ENCODE measurements at regions not wholly inside any gene's neighbourhood (a gene's known extent, or its start where the extent isn't known, plus 50 kb on each side); places are given as distances from the start of the nearest gene placed in this dataset.
"Not testable (repeated sequence)": the region's sequence is repeated elsewhere in the genome, so short reads cannot be mapped to it uniquely, and the experiment has no call there.

DNA sequence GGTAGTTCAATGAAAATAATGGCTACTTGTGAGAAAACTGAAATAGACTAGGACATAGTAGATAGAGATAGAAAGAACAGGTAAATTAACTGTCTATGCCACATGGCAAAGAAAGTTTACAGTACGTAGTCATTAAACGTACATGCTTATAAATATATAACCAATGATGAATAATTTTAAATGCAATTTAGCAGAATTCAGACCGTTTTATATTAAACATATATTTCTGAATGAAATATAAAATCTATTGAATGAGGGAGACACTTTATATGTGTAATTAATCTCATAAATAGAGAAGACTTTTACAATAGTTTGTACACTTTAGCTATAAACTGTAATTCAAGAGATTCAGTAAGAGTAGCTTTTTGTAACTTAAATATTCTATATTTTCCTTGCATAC, 124.4 kb upstream of the VPREB1 start:
- no peak for DNase-seq
- H3K27ac ChIP-seq, result no peak overlapping the region
- H3K4me1 ChIP-seq, result no peaks in the 10 kb centered on the region
- TF ChIP-seq, protein P1, sequence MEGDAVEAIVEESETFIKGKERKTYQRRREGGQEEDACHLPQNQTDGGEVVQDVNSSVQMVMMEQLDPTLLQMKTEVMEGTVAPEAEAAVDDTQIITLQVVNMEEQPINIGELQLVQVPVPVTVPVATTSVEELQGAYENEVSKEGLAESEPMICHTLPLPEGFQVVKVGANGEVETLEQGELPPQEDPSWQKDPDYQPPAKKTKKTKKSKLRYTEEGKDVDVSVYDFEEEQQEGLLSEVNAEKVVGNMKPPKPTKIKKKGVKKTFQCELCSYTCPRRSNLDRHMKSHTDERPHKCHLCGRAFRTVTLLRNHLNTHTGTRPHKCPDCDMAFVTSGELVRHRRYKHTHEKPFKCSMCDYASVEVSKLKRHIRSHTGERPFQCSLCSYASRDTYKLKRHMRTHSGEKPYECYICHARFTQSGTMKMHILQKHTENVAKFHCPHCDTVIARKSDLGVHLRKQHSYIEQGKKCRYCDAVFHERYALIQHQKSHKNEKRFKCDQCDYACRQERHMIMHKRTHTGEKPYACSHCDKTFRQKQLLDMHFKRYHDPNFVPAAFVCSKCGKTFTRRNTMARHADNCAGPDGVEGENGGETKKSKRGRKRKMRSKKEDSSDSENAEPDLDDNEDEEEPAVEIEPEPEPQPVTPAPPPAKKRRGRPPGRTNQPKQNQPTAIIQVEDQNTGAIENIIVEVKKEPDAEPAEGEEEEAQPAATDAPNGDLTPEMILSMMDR (IDR thresholded peaks at IDR 0.05), result no peak
- TF ChIP-seq POLR2A (IDR thresholded peaks at IDR 0.05), result no peak
- H3K36me3 ChIP-seq, result no peaks in the 10 kb centered on the region
- WGBS, 2 donors, result 77 to 87% methylated on average over 3 of the region's 3 CpGs
- intact Hi-C loops (cut with DNase I), result no loop called here
- no peaks in the 10 kb centered on the region for H3K9me3 ChIP-seq
- peaks cover 0 to 58% (median 0%) of the 10 kb centered on the region in 4 donors for H3K27me3 ChIP-seq
- H3K4me3 ChIP-seq, result no peak overlapping the region

DNA sequence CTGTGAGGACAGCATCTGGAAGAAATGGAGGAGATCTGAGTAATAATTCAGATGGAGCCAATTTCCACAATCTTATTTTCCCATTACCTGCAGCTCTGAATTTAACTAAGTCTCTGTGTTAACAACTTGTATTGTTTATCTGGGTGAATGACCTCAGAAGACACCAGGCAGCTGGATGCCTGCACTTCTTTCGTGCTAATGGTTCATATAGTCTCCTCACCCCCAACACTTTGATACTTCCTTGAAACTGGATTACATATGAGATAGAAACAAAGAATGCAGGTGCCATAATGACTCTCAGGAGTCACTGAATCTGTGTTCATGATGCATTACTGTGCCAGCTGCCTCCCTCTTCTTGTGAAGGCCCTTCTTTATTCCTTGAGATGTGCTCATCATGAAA, 125.6 kb upstream of the VPREB1 start:
- Histone ChIP-seq H3K27me3 (peaks cover 0 to 47% (median 0%) of the 10 kb centered on the region in 4 donors), H3K36me3 (no peaks in the 10 kb centered on the region), H3K27ac (no peak overlapping the region), H3K4me1 (no peaks in the 10 kb centered on the region), H3K9me3 (no peaks in the 10 kb centered on the region), H3K4me3 (no peak overlapping the region)
- intact Hi-C loops (cut with DNase I), result no loop called here
- WGBS, 2 donors, result 59 to 89% methylated on average over 1 of the region's 1 CpG
- DNase-seq, result no peak
- no peak for TF ChIP-seq POLR2A (IDR thresholded peaks at IDR 0.05)
- TF ChIP-seq, protein P1 (IDR thresholded peaks at IDR 0.05), result no peak

DNA sequence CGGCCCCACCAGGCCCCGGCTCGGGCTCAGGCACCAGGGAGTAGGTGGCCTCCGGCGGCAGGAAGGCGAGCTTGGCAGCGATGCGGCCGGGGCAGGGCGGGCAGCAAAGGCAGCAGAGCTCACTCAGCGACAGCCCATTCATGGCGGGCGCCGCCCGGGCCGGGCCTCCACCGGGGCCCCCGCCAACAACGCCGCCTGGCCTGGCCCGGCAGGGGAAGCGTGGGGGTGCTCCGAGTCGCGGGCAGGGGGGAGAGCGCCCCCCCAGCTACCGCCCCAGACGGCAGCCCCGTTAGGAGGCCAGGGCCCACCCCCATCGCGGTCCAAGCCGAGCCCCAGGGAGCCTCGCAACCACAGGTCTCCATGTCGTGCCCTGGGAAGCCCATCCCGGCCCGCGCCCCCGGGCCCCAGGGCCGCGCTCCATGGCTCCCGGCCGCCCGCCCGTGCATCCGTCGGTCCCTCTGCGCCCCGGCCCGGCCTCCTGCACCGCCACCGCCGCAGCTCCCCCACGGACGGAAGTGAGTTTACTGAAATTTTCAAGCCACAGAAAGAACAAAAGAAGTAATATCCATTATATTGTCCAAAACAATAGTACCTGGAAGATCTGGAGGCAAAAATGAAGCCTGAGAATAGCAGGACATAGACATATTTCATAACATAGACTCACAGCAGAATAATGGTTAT, 126.6 kb upstream of the VPREB1 start:
- H3K36me3 ChIP-seq; H3K4me1 ChIP-seq; H3K27ac ChIP-seq; DNase-seq; H3K9me3 ChIP-seq; intact Hi-C loops (cut with DNase I): not testable (repeated sequence)
- Histone ChIP-seq H3K4me3 (peak overlapping the region in 2 of 4 donors; percentile 21 to 27), H3K27me3 (peaks cover 0 to 38% (median 0%) of the 10 kb centered on the region in 4 donors)
- 100% methylated on average over 1 of the region's 54 CpGs; no CpG with 5 or more reads in 1 of the 2 donors for WGBS, 2 donors

DNA sequence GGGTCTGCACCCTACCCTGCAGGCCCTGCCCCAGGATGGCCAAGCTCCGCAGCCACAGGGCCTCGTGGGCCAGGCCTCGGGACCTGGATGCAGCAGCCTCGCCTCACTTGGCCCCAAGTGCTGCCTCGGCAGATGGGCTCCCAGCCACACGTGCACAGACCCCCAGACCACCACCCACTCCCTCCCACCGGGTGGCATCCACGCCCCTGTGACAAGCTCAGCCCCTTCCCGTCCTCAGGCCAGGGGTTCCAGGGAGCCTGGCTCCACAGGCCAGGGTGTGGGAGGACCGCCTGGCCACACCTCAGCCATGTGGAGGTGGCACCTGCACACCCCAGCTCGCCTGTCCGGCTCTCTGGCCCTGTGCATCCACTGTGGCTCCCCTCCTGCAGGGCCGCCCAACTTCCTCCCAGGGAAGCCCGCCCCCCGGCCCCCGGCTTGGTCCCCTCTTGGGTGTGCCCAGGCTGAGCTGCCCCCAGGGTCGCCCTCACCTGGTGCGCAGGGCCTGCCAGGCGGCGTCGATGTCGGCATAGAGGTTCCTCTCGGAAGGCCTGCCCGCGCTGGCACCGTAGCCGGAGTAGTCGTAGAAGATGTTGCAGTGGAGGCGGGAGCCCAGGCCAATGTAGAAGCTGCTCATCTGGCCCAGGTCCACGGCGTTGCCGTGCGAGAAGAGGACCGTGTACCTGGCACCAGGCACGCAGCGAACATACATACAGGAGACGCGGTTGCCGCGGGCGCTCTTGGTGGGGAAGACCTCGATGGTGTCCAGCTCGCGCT, 127.4 kb upstream of the VPREB1 start:
- H3K4me3 ChIP-seq, result peak overlapping the region in 1 of 4 donors; percentile 27
- H3K4me1 ChIP-seq; intact Hi-C loops (cut with DNase I); DNase-seq; H3K27ac ChIP-seq; H3K9me3 ChIP-seq; H3K36me3 ChIP-seq: not testable (repeated sequence)
- 100% methylated on average over 1 of the region's 44 CpGs; no CpG with 5 or more reads in 1 of the 2 donors for WGBS, 2 donors
- peaks cover 0 to 34% (median 0%) of the 10 kb centered on the region in 4 donors for H3K27me3 ChIP-seq

DNA sequence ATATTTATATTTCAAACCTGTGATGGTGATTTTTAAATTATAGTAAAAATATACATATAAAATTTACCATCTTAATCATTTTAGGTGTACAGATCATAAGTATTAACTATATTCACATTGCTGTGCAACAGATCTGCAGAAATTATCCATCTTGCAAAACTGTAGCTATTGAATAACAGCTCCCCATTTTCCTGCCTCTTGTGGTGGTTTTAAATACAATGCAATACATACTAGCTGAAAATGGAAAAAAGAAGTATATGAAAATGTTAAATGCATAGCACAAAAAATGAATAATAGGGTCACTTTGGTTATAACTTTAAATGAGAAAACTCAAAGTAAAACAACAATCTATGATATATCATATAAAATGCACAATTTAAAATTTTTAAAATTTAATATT, 130.9 kb upstream of the VPREB1 start:
- TF ChIP-seq, protein P1 (IDR thresholded peaks at IDR 0.05), result no peak
- TF ChIP-seq POLR2A (IDR thresholded peaks at IDR 0.05), result no peak
- intact Hi-C loops (cut with DNase I), result no loop called here
- DNase-seq, result no peak
- Histone ChIP-seq H3K27me3 (peaks cover 0 to 24% (median 0%) of the 10 kb centered on the region in 4 donors), H3K36me3 (no peaks in the 10 kb centered on the region), H3K27ac (no peak overlapping the region), H3K4me1 (no peaks in the 10 kb centered on the region), H3K9me3 (no peaks in the 10 kb centered on the region), H3K4me3 (no peak overlapping the region)

DNA sequence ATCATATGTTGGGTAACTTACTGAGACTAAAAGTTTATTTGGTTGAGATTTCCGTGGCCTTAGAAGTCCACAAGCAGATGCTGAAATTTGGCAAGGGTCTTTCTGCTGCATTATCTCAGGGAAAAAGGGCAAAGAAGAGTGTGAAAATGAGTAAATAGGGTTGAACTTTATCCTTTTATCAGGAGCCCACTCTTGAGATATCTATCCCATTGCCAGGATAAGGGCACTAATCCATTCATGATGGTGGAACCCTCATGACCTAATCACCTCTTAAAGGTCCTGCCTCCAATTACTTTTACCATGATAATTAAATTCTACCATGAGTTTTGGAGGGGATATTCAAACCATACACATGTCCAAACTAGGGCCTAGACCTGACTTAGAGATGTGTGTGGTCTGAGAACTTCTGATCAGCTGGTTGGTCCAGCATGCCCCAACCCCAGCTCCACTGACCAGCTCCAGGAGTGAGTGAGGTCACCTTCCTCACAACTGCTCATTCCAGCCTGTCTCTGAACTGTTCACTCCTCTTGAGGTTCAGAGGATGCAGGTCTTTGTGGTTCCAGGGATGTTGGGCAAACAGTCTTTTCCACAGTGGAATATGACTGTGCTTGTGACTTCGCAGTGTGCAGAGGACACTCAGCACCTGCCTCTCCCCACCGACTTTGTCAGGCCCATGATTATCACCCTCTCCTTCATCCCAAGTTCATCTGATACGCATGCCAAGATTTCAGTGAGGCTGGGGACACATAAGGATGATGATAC, 130.1 kb upstream of the TOP3B start:
- DNase-seq, result no peak
- H3K4me3 ChIP-seq, result no peak overlapping the region
- no peaks in the 10 kb centered on the region for H3K4me1 ChIP-seq
- no peaks in the 10 kb centered on the region for H3K9me3 ChIP-seq
- 88 to 89% methylated on average over 4 of the region's 4 CpGs for WGBS, 2 donors
- no peaks in the 10 kb centered on the region for H3K36me3 ChIP-seq
- peaks cover 0 to 14% (median 0%) of the 10 kb centered on the region in 4 donors for H3K27me3 ChIP-seq
- intact Hi-C loops (cut with DNase I), result no loop called here
- TF ChIP-seq, protein P1 (IDR thresholded peaks at IDR 0.05), result no peak
- TF ChIP-seq POLR2A (IDR thresholded peaks at IDR 0.05), result no peak
- H3K27ac ChIP-seq, result no peak overlapping the region
